Psoas muscle (tissue), 7 donors: ENCODE measurements at regions not wholly inside any gene's neighbourhood (a gene's known extent, or its start where the extent isn't known, plus 50 kb on each side); places are given as distances from the start of the nearest gene placed in this dataset.

Experiments used
- ATAC-seq, 4 donors: fragments of 200-7000 bp; cut with Tn5 transposase; one replicate each; pipeline ENCODE4 v1.9.1; 2020; ENCODE audit warnings: moderate library complexity in 3 of 4, mild to moderate bottlenecking in 2 of 4
- DNase-seq, 2 donors: peaks; one replicate each; pipeline ENCODE4 v3.0.0-alpha.2; 2020
- H3K27ac ChIP-seq: fragments of 200-600 bp; one replicate; pipeline ENCODE4 v1.8.0; 2022
- H3K27me3 ChIP-seq, 3 donors: fragments of 200-600 bp in 1 of 3; one replicate each; pipeline versions ENCODE4 v1.6.1 to v1.8.0; 2013 to 2022; ENCODE audit warnings: low read length in 2 of 3, mild to moderate bottlenecking in 2 of 3, moderate library complexity in 1 of 3; ENCODE audit not compliant: insufficient read depth in 3 of 3
- H3K36me3 ChIP-seq, 2 donors: fragments of 200-600 bp in 1 of 2; one replicate each; pipeline versions ENCODE4 v1.6.1 to v1.8.0; 2013 to 2022; ENCODE audit warnings: low read depth in 1 of 2, mild to moderate bottlenecking in 1 of 2, moderate library complexity in 1 of 2; ENCODE audit not compliant: insufficient read depth in 1 of 2
- H3K4me1 ChIP-seq: fragments of 200-600 bp; one replicate; pipeline ENCODE4 v1.8.0; 2022
- H3K4me3 ChIP-seq: fragments of 200-600 bp; one replicate; pipeline ENCODE4 v1.8.0; 2022; ENCODE audit warnings: mild to moderate bottlenecking
- H3K9me3 ChIP-seq: fragments of 200-600 bp; one replicate; pipeline ENCODE4 v1.8.0; 2022
- CTCF ChIP-seq: fragments of 200-600 bp; IDR thresholded peaks from one replicate; pipeline ENCODE4 v1.8.0; 2022; ENCODE audit warnings: antibody characterized with exemption
- WGBS, 3 donors: extraction: QIAGEN DNeasy Blood & Tissue Kit; methylation state at CpG; one replicate each; pipeline versions ENCODE4 v1.1.6 to v1.1.7; 2013; 5-methylcytosine and 5-hydroxymethylcytosine counted together
- intact Hi-C, 2 donors: fragments of 100-400 bp; cut with DNase I; formaldehyde crosslinking; loops; one replicate each; pipeline versions ENCODE4 v1.11.0 to v1.14.2; 2022
- donor health status: healthy with polysubstance abuse.
- donor health status: DM: no; HTN: no; CAD: no; lungs with moderate emphysema.
- donor health status: Bipolar disorder and iron deficiency.
- donor health status: healthy.
- donor health status: DM: yes; HTN: yes; CAD: no.
- donor health status: DM: no; HTN: no; CAD: no.
- donor health status: DM: yes; HTN: yes; CAD: no.

GRCh38 chr2:15765686-15766302 lies 174.1 kb downstream of the DDX1 start:
- intact Hi-C loops: no loop called here
- TF ChIP-seq CTCF: no peak
- no peak for ATAC-seq
- Histone ChIP-seq H3K4me1 (no peaks in the 10 kb centered on the region), H3K36me3 (no peaks in the 10 kb centered on the region), H3K27me3 (peaks cover 0 to 3% (median 0%) of the 10 kb centered on the region in 3 donors), H3K9me3 (no peaks in the 10 kb centered on the region), H3K27ac (no peak overlapping the region), H3K4me3 (no peak overlapping the region)
- 82 to 87% (median 83%) methylated on average over 13 of the region's 13 CpGs for WGBS, 3 donors
- no peak for DNase-seq

GRCh38 chr2:15766303-15766861 lies 174.0 kb upstream of the MYCN start:
- H3K27me3 ChIP-seq: peaks cover 0 to under 1% (median 0%) of the 10 kb centered on the region in 3 donors
- H3K4me3 ChIP-seq: no peak overlapping the region
- ATAC-seq (no peak), DNase-seq (no peak)
- H3K27ac ChIP-seq: no peak overlapping the region
- WGBS, 3 donors: 72 to 83% (median 82%) methylated on average over 8 to 9 of the region's 9 CpGs
- no peaks in the 10 kb centered on the region for H3K36me3 ChIP-seq
- no peak for TF ChIP-seq CTCF
- H3K4me1 ChIP-seq: no peaks in the 10 kb centered on the region
- intact Hi-C loops: no loop called here
- no peaks in the 10 kb centered on the region for H3K9me3 ChIP-seq

GRCh38 chr2:15766911-15767597 lies 173.3 kb upstream of the MYCN start:
- H3K4me3 ChIP-seq: no peak overlapping the region
- no peaks in the 10 kb centered on the region for H3K27me3 ChIP-seq
- intact Hi-C loops: no loop called here
- H3K4me1 ChIP-seq: no peaks in the 10 kb centered on the region
- no peaks in the 10 kb centered on the region for H3K36me3 ChIP-seq
- TF ChIP-seq CTCF: no peak
- H3K27ac ChIP-seq: no peak overlapping the region
- H3K9me3 ChIP-seq: no peaks in the 10 kb centered on the region
- ATAC-seq (no peak), DNase-seq (no peak)
- WGBS, 3 donors: 85 to 93% (median 91%) methylated on average over 17 of the region's 17 CpGs

GRCh38 chr2:15767679-15768078 lies 172.7 kb upstream of the MYCN start:
- Histone ChIP-seq H3K27ac (no peak overlapping the region), H3K4me1 (no peaks in the 10 kb centered on the region), H3K36me3 (no peaks in the 10 kb centered on the region), H3K27me3 (no peaks in the 10 kb centered on the region), H3K4me3 (no peak overlapping the region), H3K9me3 (no peaks in the 10 kb centered on the region)
- 90 to 94% (median 92%) methylated on average over 5 of the region's 5 CpGs for WGBS, 3 donors
- no peak for DNase-seq
- intact Hi-C loops: loop anchor here in 1 of 2 donors (1.0 kb wide), 1 partner anchor 23 kb away; no protein-coding TSS in a partner anchor
- TF ChIP-seq CTCF: no peak
- no peak for ATAC-seq
